ENCODE measurements at regions not wholly inside any gene's neighbourhood (a gene's known extent, or its start where the extent isn't known, plus 50 kb on each side); places are given as distances from the start of the nearest gene placed in this dataset.
"Not testable (repeated sequence)": the region's sequence is repeated elsewhere in the genome, so short reads cannot be mapped to it uniquely, and the experiment has no call there.

- peak; percentile 65 for DNase-seq
These were observed 148.7 kb upstream of the NEDD9 start for GRCh38 chr6:11380969-11381744.

GRCh38 chr6:11380549-11380948, 148.1 kb upstream of the NEDD9 start:
- no peak for DNase-seq

GRCh38 chr6:11379805-11380204, 147.3 kb upstream of the NEDD9 start:
- no peak for DNase-seq

DNA sequence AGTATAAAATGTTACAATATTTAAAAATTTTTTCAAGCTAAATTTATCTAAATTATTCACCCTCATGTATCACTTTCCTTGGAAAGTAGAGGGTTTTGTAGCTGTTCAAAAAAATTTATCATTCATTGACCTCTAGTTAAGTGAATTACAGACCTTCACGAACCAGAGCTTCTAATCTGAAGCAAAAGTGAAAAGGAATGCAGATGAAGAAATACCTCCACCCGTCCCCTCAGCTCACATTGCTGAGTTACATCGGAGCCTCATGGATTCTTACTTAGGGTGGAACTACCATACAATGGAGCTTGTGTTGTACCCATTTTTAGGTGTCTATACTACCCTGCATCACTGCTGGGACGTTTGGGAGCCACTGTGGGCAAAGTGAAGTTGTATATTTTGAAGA, 146.2 kb upstream of the NEDD9 start:
- DNase-seq: no peak

- DNase-seq: no peak
These were observed 141.9 kb upstream of the NEDD9 start for GRCh38 chr6:11374036-11375010.

DNA sequence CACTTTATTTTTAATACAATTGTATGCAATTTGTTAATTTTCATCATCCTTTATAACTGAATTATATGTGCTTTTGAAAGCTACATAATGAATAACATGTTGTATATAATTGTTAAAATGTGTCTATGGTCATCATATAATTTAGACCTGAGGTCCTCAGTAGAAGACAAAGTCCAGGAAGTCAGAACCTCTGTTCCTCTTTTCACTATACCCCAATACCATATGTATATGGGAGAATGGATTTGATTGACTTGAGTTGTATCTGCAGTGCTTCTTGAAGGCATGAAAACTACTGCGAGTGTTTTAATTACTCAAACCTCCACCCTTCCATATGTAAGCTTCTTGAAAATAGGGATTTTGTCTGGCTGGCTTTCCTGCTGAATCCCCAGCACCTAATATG, 140.7 kb upstream of the NEDD9 start:
- DNase-seq: no peak

- DNase-seq: not testable (repeated sequence)
These were observed 139.8 kb upstream of the NEDD9 start for GRCh38 chr6:11372186-11372790.

GRCh38 chr6:11370191-11371018, 137.9 kb upstream of the NEDD9 start:
- no peak for DNase-seq

DNA sequence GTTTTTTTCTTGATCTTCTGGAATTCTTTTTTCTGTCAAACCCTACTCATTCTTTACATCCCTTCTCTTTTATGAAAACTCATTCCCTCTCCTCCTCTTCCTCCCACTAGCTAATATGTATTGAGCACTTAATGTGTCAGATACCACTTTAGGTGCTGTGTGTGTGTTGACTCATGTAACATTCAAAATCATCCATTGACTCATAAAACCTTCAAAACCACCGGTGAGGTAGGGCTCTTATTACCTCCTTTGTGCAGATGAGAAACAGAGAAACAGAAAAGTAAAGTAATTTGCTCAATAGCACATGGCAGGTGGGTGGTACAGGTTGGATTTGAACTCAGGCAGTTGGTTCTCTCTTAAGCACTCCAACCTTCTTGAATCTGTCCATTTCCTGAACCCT, 136.3 kb upstream of the NEDD9 start:
- DNase-seq: no peak

GRCh38 chr6:11368264-11368663, 135.8 kb upstream of the NEDD9 start:
- peak; percentile 50 for DNase-seq

- DNase-seq: no peak
These were observed 135.3 kb upstream of the NEDD9 start for GRCh38 chr6:11367638-11368199.

- peak; percentile 51 for DNase-seq
These were observed 134.6 kb upstream of the NEDD9 start for GRCh38 chr6:11366934-11367637.

- DNase-seq: no peak
These were observed 133.9 kb upstream of the NEDD9 start for GRCh38 chr6:11366183-11366933.

DNA sequence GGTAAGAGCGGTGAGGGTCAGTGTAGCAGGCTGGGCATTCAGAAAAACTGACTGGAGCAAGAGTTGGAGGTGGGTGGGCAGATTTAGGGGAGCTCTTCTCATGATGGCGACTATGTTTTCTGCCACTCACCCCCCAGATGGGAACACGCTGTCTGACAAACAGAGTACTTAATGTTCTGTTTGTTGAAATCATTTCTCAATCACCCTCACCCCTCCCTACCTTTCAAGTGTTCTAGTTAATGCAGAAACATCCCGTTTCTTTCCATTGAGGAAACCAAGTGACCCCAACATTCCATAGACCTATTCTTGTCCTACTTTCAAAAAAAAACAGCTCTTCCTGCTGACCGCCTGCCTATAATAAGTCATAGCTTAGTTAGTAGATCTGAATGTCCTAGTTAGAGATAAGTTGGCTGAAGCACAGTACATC, 132.5 kb upstream of the NEDD9 start:
- DNase-seq: no peak

DNA sequence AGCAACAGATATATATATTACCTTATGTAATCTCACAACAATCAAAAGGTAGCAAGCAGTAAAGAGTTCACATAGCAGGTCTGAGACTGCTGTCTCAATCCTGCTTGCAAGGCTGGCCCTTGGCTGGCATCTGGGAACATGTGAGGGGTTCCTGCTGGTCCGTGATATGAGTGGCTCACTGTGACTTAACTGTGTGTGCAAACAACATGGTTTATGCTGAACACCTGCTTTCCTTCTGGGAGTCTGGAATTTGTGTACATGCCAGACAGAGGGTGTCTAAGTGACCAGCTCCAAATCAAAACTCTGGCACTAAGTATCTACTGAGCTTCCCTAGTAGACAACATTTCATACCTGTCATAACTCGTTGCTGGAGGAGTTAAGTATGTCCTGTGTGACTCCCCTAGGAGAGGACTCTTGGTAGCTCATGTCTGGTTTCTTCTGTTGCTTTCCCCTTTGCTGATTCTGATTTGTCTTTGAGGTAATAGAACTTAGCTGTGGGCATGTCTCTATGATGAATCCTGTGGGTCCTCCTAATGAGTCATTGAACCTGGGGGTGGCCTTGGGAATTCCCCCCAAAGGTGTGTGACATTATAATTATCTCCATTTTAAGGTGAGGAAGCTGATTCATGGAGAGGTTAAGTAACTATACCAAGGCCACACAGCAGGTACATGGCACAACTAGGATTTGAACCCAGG, 131.6 kb upstream of the NEDD9 start:
- DNase-seq: no peak

GRCh38 chr6:11362564-11362963, 130.1 kb upstream of the NEDD9 start:
- no peak for DNase-seq

DNA sequence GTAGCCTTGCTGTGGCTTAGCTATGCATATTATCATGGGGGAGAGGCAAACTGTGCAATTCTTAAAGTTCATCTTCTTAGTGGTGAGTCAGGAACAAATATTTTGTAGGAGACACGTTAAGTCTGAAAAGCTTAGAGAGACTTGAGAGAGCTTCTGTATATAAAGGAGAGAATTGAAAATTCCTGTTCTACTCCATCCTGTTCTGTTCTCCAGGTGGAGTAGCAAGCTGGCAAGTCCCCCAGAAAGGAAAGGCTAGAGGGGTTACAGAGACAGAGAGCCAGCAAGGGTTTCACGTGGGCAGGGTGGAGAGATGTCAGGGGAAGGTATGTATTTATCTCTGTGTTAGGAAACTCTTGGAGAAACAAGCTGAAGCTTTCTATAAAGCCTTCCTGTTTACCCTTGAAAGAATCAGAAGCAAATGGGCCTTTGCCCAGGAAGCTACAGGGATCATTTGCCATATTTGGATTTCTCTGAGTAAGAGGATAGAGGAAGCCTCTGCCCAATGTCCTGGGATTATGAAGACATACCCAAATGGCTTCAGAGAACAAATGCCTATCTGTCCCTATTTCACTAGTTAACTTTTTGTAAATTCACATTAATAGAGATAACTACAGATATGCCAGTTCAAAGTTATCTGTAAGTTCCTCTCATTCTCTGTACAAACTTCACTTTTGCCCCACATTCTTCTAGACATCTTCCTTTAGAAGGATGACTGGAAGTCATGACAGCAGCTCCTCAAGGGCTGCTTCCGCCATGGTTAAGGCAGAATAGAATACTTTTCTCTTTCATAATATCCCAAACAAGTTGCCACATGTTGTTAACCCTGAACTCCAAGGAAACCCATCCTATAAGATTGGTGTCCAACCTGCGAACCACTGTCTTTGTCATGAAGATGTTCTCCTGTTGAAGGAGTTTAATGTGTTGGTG, 126.7 kb upstream of the NEDD9 start:
- DNase-seq: no peak

- DNase-seq: no peak
These were observed 124.8 kb upstream of the NEDD9 start for GRCh38 chr6:11357285-11357684.

Measured in fibroblast of skin of back (primary cell).